Progenitor cell of endocrine pancreas (in vitro differentiated cells): ENCODE measurements at regions not wholly inside any gene's neighbourhood (a gene's known extent, or its start where the extent isn't known, plus 50 kb on each side); places are given as distances from the start of the nearest gene placed in this dataset.
"Not testable (repeated sequence)": the region's sequence is repeated elsewhere in the genome, so short reads cannot be mapped to it uniquely, and the experiment has no call there.

Experiments
- DNase-seq: peaks from one replicate; pipeline ENCODE4 v3.0.0; 2021; ENCODE audit warnings: low spot score; ENCODE audit not compliant: unreplicated experiment
- H3K27ac Mint-ChIP-seq: 2 replicates; pipeline ENCODE4 v1.8.0; 2021; ENCODE audit warnings: mild to moderate bottlenecking, moderate library complexity, mixed read lengths
- H3K27me3 Mint-ChIP-seq: 2 replicates; pipeline ENCODE4 v1.8.0; 2021; ENCODE audit warnings: mixed read lengths
- H3K36me3 Mint-ChIP-seq: 2 replicates; pipeline ENCODE4 v1.8.0; 2022; ENCODE audit warnings: mixed read lengths; ENCODE audit not compliant: insufficient read depth
- H3K4me1 Mint-ChIP-seq: 2 replicates; pipeline ENCODE4 v1.8.0; 2021; ENCODE audit warnings: low read depth, mixed read lengths
- H3K4me3 Mint-ChIP-seq: 2 replicates; pipeline ENCODE4 v1.8.0; 2021; ENCODE audit warnings: low read depth, mild to moderate bottlenecking, moderate library complexity, mixed read lengths
- H3K9me3 Mint-ChIP-seq: 2 replicates; pipeline ENCODE4 v1.8.0; 2021; ENCODE audit warnings: low read depth, mixed read lengths
- TF ChIP-seq, protein P1 (sequence below): fragments of 200-600 bp; sonication (generic); IDR thresholded peaks from one replicate; pipeline ENCODE4 v1.5.0; 2021; ENCODE audit warnings: antibody characterized with exemption, mild to moderate bottlenecking; ENCODE audit not compliant: unreplicated experiment

DNA sequence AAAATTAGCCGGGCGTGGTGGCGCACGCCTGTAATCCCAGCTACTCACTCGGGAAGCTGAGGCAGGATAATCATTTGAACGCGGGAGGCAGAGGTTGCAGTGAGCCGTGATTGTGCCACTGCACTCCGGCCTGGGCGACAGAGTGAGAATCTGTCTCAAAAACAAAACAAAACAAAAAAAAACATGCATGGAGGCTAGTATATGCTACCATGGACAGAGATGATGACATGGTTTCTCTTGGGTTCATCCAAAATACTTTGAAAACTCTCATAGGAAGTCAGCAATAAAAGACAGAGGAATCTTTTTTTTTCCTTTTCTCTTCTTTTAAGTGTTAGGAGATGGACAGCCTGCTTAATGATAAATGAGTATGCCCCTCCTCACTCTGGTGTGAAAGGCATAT lies 137.7 kb upstream of the MB21D2 start:
- no peak overlapping the region for H3K4me3 Mint-ChIP-seq
- H3K4me1 Mint-ChIP-seq: no peaks in the 10 kb centered on the region
- TF ChIP-seq, protein P1, sequence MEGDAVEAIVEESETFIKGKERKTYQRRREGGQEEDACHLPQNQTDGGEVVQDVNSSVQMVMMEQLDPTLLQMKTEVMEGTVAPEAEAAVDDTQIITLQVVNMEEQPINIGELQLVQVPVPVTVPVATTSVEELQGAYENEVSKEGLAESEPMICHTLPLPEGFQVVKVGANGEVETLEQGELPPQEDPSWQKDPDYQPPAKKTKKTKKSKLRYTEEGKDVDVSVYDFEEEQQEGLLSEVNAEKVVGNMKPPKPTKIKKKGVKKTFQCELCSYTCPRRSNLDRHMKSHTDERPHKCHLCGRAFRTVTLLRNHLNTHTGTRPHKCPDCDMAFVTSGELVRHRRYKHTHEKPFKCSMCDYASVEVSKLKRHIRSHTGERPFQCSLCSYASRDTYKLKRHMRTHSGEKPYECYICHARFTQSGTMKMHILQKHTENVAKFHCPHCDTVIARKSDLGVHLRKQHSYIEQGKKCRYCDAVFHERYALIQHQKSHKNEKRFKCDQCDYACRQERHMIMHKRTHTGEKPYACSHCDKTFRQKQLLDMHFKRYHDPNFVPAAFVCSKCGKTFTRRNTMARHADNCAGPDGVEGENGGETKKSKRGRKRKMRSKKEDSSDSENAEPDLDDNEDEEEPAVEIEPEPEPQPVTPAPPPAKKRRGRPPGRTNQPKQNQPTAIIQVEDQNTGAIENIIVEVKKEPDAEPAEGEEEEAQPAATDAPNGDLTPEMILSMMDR: no peak
- H3K27me3 Mint-ChIP-seq: peaks cover 5% of the 10 kb centered on the region
- no peak for DNase-seq
- H3K9me3 Mint-ChIP-seq: no peaks in the 10 kb centered on the region
- no peaks in the 10 kb centered on the region for H3K36me3 Mint-ChIP-seq
- no peak overlapping the region for H3K27ac Mint-ChIP-seq

- Mint-ChIP-seq H3K9me3 (no peaks in the 10 kb centered on the region), H3K4me1 (no peaks in the 10 kb centered on the region), H3K27me3 (no peaks in the 10 kb centered on the region)
These were observed 140.0 kb upstream of the MB21D2 start for GRCh38 chr3:193057616-193058015.

GRCh38 chr3:193060748-193061546 lies 143.3 kb upstream of the MB21D2 start:
- TF ChIP-seq, protein P1: no peak
- Mint-ChIP-seq H3K9me3 (no peaks in the 10 kb centered on the region), H3K27ac (no peak overlapping the region), H3K4me3 (no peak overlapping the region), H3K4me1 (no peaks in the 10 kb centered on the region), H3K27me3 (no peaks in the 10 kb centered on the region), H3K36me3 (no peaks in the 10 kb centered on the region)
- no peak for DNase-seq

More at GRCh38 chr3:193057616-193058015, 140.0 kb upstream of the MB21D2 start:
- no peak for DNase-seq
- Mint-ChIP-seq H3K27ac (no peak overlapping the region), H3K36me3 (no peaks in the 10 kb centered on the region), H3K4me3 (no peak overlapping the region)
- TF ChIP-seq, protein P1: no peak

GRCh38 chr3:193068365-193068764 lies 150.7 kb upstream of the MB21D2 start:
- H3K27me3 Mint-ChIP-seq: no peaks in the 10 kb centered on the region
- no peak overlapping the region for H3K27ac Mint-ChIP-seq
- no peaks in the 10 kb centered on the region for H3K9me3 Mint-ChIP-seq
- no peak for DNase-seq
- H3K36me3 Mint-ChIP-seq: no peaks in the 10 kb centered on the region
- H3K4me3 Mint-ChIP-seq: no peak overlapping the region
- TF ChIP-seq, protein P1: no peak
- H3K4me1 Mint-ChIP-seq: no peaks in the 10 kb centered on the region

DNA sequence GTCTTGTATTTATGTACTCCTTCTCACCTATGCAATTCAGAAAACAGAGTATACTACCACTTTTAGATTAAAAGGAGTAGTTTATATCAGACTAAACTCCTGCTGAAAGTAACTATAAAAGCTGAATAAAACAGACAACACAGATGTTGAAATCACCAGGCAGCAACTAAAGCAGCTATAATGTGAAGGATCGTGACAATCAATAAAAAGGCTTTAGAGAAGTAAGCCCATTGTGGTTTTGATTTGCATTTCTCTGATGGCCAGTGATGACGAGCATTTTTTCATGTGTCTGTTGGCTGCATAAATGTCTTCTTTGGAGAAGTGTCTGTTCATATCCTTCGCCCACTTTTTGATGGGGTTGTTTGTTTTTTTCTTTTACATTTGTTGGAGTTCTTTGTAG lies 152.1 kb upstream of the MB21D2 start:
- H3K27ac Mint-ChIP-seq: not testable (repeated sequence)

More for the DNA sequence above, 152.1 kb upstream of the MB21D2 start:
- not testable (repeated sequence) for H3K4me3 Mint-ChIP-seq, H3K4me1 Mint-ChIP-seq, H3K36me3 Mint-ChIP-seq, H3K9me3 Mint-ChIP-seq, H3K27me3 Mint-ChIP-seq, DNase-seq
